ENCODE measurements at regions not wholly inside any gene's neighbourhood (a gene's known extent, or its start where the extent isn't known, plus 50 kb on each side); places are given as distances from the start of the nearest gene placed in this dataset.

- Histone ChIP-seq H3K27me3 (ENCODE audit: control insufficient read depth in 1 of 2, insufficient read depth in 2 of 2, low read length in 1 of 2) (no peaks in the 10 kb centered on the region), H3K9me3 (ENCODE audit: control insufficient read depth, low read length) (no peaks in the 10 kb centered on the region), H3K36me3 (ENCODE audit: control insufficient read depth in 1 of 2, insufficient read depth in 2 of 2, low read length in 1 of 2) (no peaks in the 10 kb centered on the region), H3K4me1 (ENCODE audit: control insufficient read depth in 1 of 2, insufficient read depth in 2 of 2, low read length in 2 of 2) (no peaks in the 10 kb centered on the region), H3K4me3 (ENCODE audit: low read length in 2 of 2) (no peak overlapping the region), H3K27ac (ENCODE audit: low read depth in 1 of 2, low read length in 2 of 2) (no peak overlapping the region)
- ATAC-seq (ENCODE audit: low FRiP score) = no peak
- WGBS, 2 donors = 33 to 51% methylated on average over 8 of the region's 8 CpGs
- DNase-seq = no peak
- intact Hi-C loops (cut with DNase I) = loop anchor here (10.0 kb wide), 1 partner anchor 157 kb away; no protein-coding TSS in a partner anchor
Measured at GRCh38 chr18:42271647-42272414, 316.8 kb downstream of the PIK3C3 start.

GRCh38 chr18:42274488-42275137 lies 319.6 kb downstream of the PIK3C3 start:
- ATAC-seq (ENCODE audit: low FRiP score) = no peak
- Histone ChIP-seq H3K4me3 (ENCODE audit: low read length in 2 of 2) (no peak overlapping the region), H3K27me3 (ENCODE audit: control insufficient read depth in 1 of 2, insufficient read depth in 2 of 2, low read length in 1 of 2) (no peaks in the 10 kb centered on the region), H3K9me3 (ENCODE audit: control insufficient read depth, low read length) (no peaks in the 10 kb centered on the region), H3K36me3 (ENCODE audit: control insufficient read depth in 1 of 2, insufficient read depth in 2 of 2, low read length in 1 of 2) (no peaks in the 10 kb centered on the region), H3K4me1 (ENCODE audit: control insufficient read depth in 1 of 2, insufficient read depth in 2 of 2, low read length in 2 of 2) (no peaks in the 10 kb centered on the region), H3K27ac (ENCODE audit: low read depth in 1 of 2, low read length in 2 of 2) (no peak overlapping the region)
- intact Hi-C loops (cut with DNase I) = loop anchor here (10.0 kb wide), 1 partner anchor 160 kb away; no protein-coding TSS in a partner anchor
- DNase-seq = no peak
- WGBS, 2 donors = 38 to 78% methylated on average over 1 of the region's 1 CpG

- no peak overlapping the region for H3K27ac ChIP-seq (ENCODE audit: low read depth in 1 of 2, low read length in 2 of 2)
Measured at GRCh38 chr18:42275138-42275535, 320.1 kb downstream of the PIK3C3 start.

GRCh38 chr18:42275949-42276730 lies 321.1 kb downstream of the PIK3C3 start:
- intact Hi-C loops (cut with DNase I) = loop anchor here (10.0 kb wide), 1 partner anchor 161 kb away; no protein-coding TSS in a partner anchor
- H3K27me3 ChIP-seq (ENCODE audit: control insufficient read depth in 1 of 2, insufficient read depth in 2 of 2, low read length in 1 of 2) = no peaks in the 10 kb centered on the region
- H3K36me3 ChIP-seq (ENCODE audit: control insufficient read depth in 1 of 2, insufficient read depth in 2 of 2, low read length in 1 of 2) = no peaks in the 10 kb centered on the region
- no peak overlapping the region for H3K4me3 ChIP-seq (ENCODE audit: low read length in 2 of 2)
- no peak overlapping the region for H3K27ac ChIP-seq (ENCODE audit: low read depth in 1 of 2, low read length in 2 of 2)
- DNase-seq = no peak
- H3K9me3 ChIP-seq (ENCODE audit: control insufficient read depth, low read length) = no peaks in the 10 kb centered on the region
- no peaks in the 10 kb centered on the region for H3K4me1 ChIP-seq (ENCODE audit: control insufficient read depth in 1 of 2, insufficient read depth in 2 of 2, low read length in 2 of 2)
- 66 to 70% methylated on average over 7 to 8 of the region's 8 CpGs for WGBS, 2 donors
- no peak for ATAC-seq (ENCODE audit: low FRiP score)

More at GRCh38 chr18:42275138-42275535, 320.1 kb downstream of the PIK3C3 start:
- H3K4me1 ChIP-seq (ENCODE audit: control insufficient read depth in 1 of 2, insufficient read depth in 2 of 2, low read length in 2 of 2) = no peaks in the 10 kb centered on the region
- WGBS, 2 donors = 85 to 88% methylated on average over 2 of the region's 2 CpGs
- intact Hi-C loops (cut with DNase I) = loop anchor here (10.0 kb wide), 1 partner anchor 160 kb away; no protein-coding TSS in a partner anchor
- no peaks in the 10 kb centered on the region for H3K27me3 ChIP-seq (ENCODE audit: control insufficient read depth in 1 of 2, insufficient read depth in 2 of 2, low read length in 1 of 2)
- DNase-seq (no peak), ATAC-seq (ENCODE audit: low FRiP score) (no peak)
- H3K36me3 ChIP-seq (ENCODE audit: control insufficient read depth in 1 of 2, insufficient read depth in 2 of 2, low read length in 1 of 2) = no peaks in the 10 kb centered on the region
- H3K9me3 ChIP-seq (ENCODE audit: control insufficient read depth, low read length) = no peaks in the 10 kb centered on the region
- H3K4me3 ChIP-seq (ENCODE audit: low read length in 2 of 2) = no peak overlapping the region

GRCh38 chr18:42281124-42281523 lies 326.1 kb downstream of the PIK3C3 start:
- intact Hi-C loops (cut with DNase I) = no loop called here
- no peaks in the 10 kb centered on the region for H3K27me3 ChIP-seq (ENCODE audit: control insufficient read depth in 1 of 2, insufficient read depth in 2 of 2, low read length in 1 of 2)
- no peak for ATAC-seq (ENCODE audit: low FRiP score)
- no peaks in the 10 kb centered on the region for H3K9me3 ChIP-seq (ENCODE audit: control insufficient read depth, low read length)
- DNase-seq = no peak
- H3K36me3 ChIP-seq (ENCODE audit: control insufficient read depth in 1 of 2, insufficient read depth in 2 of 2, low read length in 1 of 2) = no peaks in the 10 kb centered on the region
- no peak overlapping the region for H3K27ac ChIP-seq (ENCODE audit: low read depth in 1 of 2, low read length in 2 of 2)
- H3K4me3 ChIP-seq (ENCODE audit: low read length in 2 of 2) = no peak overlapping the region
- no peaks in the 10 kb centered on the region for H3K4me1 ChIP-seq (ENCODE audit: control insufficient read depth in 1 of 2, insufficient read depth in 2 of 2, low read length in 2 of 2)

- ATAC-seq (ENCODE audit: low FRiP score) (no peak), DNase-seq (no peak)
- Histone ChIP-seq H3K4me3 (ENCODE audit: low read length in 2 of 2) (no peak overlapping the region), H3K9me3 (ENCODE audit: control insufficient read depth, low read length) (no peaks in the 10 kb centered on the region), H3K4me1 (ENCODE audit: control insufficient read depth in 1 of 2, insufficient read depth in 2 of 2, low read length in 2 of 2) (no peaks in the 10 kb centered on the region), H3K36me3 (ENCODE audit: control insufficient read depth in 1 of 2, insufficient read depth in 2 of 2, low read length in 1 of 2) (no peaks in the 10 kb centered on the region), H3K27ac (ENCODE audit: low read depth in 1 of 2, low read length in 2 of 2) (no peak overlapping the region), H3K27me3 (ENCODE audit: control insufficient read depth in 1 of 2, insufficient read depth in 2 of 2, low read length in 1 of 2) (no peaks in the 10 kb centered on the region)
- intact Hi-C loops (cut with DNase I) = no loop called here
Measured at GRCh38 chr18:42281851-42282250, 326.8 kb downstream of the PIK3C3 start.

- 82 to 92% methylated on average over 1 of the region's 1 CpG for WGBS, 2 donors
- no peak overlapping the region for H3K4me3 ChIP-seq (ENCODE audit: low read length in 2 of 2)
- no peaks in the 10 kb centered on the region for H3K36me3 ChIP-seq (ENCODE audit: control insufficient read depth in 1 of 2, insufficient read depth in 2 of 2, low read length in 1 of 2)
- no peaks in the 10 kb centered on the region for H3K4me1 ChIP-seq (ENCODE audit: control insufficient read depth in 1 of 2, insufficient read depth in 2 of 2, low read length in 2 of 2)
- no peak overlapping the region for H3K27ac ChIP-seq (ENCODE audit: low read depth in 1 of 2, low read length in 2 of 2)
- intact Hi-C loops (cut with DNase I) = no loop called here
- no peak for ATAC-seq (ENCODE audit: low FRiP score)
- H3K27me3 ChIP-seq (ENCODE audit: control insufficient read depth in 1 of 2, insufficient read depth in 2 of 2, low read length in 1 of 2) = no peaks in the 10 kb centered on the region
- H3K9me3 ChIP-seq (ENCODE audit: control insufficient read depth, low read length) = no peaks in the 10 kb centered on the region
- no peak for DNase-seq
Measured at GRCh38 chr18:42287047-42287446, 332.0 kb downstream of the PIK3C3 start.

- no peak for DNase-seq
- no peak overlapping the region for H3K4me3 ChIP-seq (ENCODE audit: low read length in 2 of 2)
- H3K27me3 ChIP-seq (ENCODE audit: control insufficient read depth in 1 of 2, insufficient read depth in 2 of 2, low read length in 1 of 2) = no peaks in the 10 kb centered on the region
- no peak for ATAC-seq (ENCODE audit: low FRiP score)
- 96% methylated on average over 1 of the region's 1 CpG for WGBS, 2 donors
- intact Hi-C loops (cut with DNase I) = no loop called here
- H3K36me3 ChIP-seq (ENCODE audit: control insufficient read depth in 1 of 2, insufficient read depth in 2 of 2, low read length in 1 of 2) = no peaks in the 10 kb centered on the region
- no peaks in the 10 kb centered on the region for H3K9me3 ChIP-seq (ENCODE audit: control insufficient read depth, low read length)
- H3K4me1 ChIP-seq (ENCODE audit: control insufficient read depth in 1 of 2, insufficient read depth in 2 of 2, low read length in 2 of 2) = no peaks in the 10 kb centered on the region
- H3K27ac ChIP-seq (ENCODE audit: low read depth in 1 of 2, low read length in 2 of 2) = no peak overlapping the region
Measured at GRCh38 chr18:42288129-42288528, 333.1 kb downstream of the PIK3C3 start.

All from aorta (tissue), 5 donors.